ENCODE measurements at regions not wholly inside any gene's neighbourhood (a gene's known extent, or its start where the extent isn't known, plus 50 kb on each side); places are given as distances from the start of the nearest gene placed in this dataset.

GRCh38 chr10:33126742-33127141 lies 168.7 kb upstream of the ITGB1 start:
- no peak for TF ChIP-seq REST (IDR thresholded peaks at IDR 0.05; ENCODE audit: insufficient read depth in 1 of 2, low read depth in 2 of 2, low read length in 2 of 2)

GRCh38 chr10:33125522-33126517 lies 167.8 kb upstream of the ITGB1 start:
- TF ChIP-seq TAF1 (IDR thresholded peaks at IDR 0.05; ENCODE audit: borderline replicate concordance, insufficient read depth, low read length), result no peak
- peak; percentile 12 for TF ChIP-seq FOXP2 (optimal IDR thresholded peaks at IDR 0.05; ENCODE audit: borderline replicate concordance, extremely low read depth, extremely low read length, insufficient read depth)
- TF ChIP-seq SIN3A (IDR thresholded peaks at IDR 0.05; ENCODE audit: borderline replicate concordance, insufficient read depth, low read length), result no peak

- TF ChIP-seq SIN3A (IDR thresholded peaks at IDR 0.05; ENCODE audit: borderline replicate concordance, insufficient read depth, low read length) (no peak), TAF1 (IDR thresholded peaks at IDR 0.05; ENCODE audit: borderline replicate concordance, insufficient read depth, low read length) (no peak), POLR2AphosphoS5 (IDR thresholded peaks at IDR 0.05; ENCODE audit: low read depth, low read length) (no peak), FOXP2 (optimal IDR thresholded peaks at IDR 0.05; ENCODE audit: borderline replicate concordance, extremely low read depth, extremely low read length, insufficient read depth) (no peak), REST (IDR thresholded peaks at IDR 0.05; ENCODE audit: insufficient read depth in 1 of 2, low read depth in 2 of 2, low read length in 2 of 2) (no peak)
Observed at GRCh38 chr10:33125111-33125510, 167.1 kb upstream of the ITGB1 start.

GRCh38 chr10:33123680-33124079 lies 165.7 kb upstream of the ITGB1 start:
- TF ChIP-seq TAF1 (IDR thresholded peaks at IDR 0.05; ENCODE audit: borderline replicate concordance, insufficient read depth, low read length) (no peak), FOXP2 (optimal IDR thresholded peaks at IDR 0.05; ENCODE audit: borderline replicate concordance, extremely low read depth, extremely low read length, insufficient read depth) (no peak), REST (IDR thresholded peaks at IDR 0.05; ENCODE audit: insufficient read depth in 1 of 2, low read depth in 2 of 2, low read length in 2 of 2) (no peak), SIN3A (IDR thresholded peaks at IDR 0.05; ENCODE audit: borderline replicate concordance, insufficient read depth, low read length) (no peak), POLR2AphosphoS5 (IDR thresholded peaks at IDR 0.05; ENCODE audit: low read depth, low read length) (no peak)

- TF ChIP-seq REST (IDR thresholded peaks at IDR 0.05; ENCODE audit: insufficient read depth in 1 of 2, low read depth in 2 of 2, low read length in 2 of 2) (no peak), FOXP2 (optimal IDR thresholded peaks at IDR 0.05; ENCODE audit: borderline replicate concordance, extremely low read depth, extremely low read length, insufficient read depth) (no peak), SIN3A (IDR thresholded peaks at IDR 0.05; ENCODE audit: borderline replicate concordance, insufficient read depth, low read length) (no peak), POLR2AphosphoS5 (IDR thresholded peaks at IDR 0.05; ENCODE audit: low read depth, low read length) (no peak), TAF1 (IDR thresholded peaks at IDR 0.05; ENCODE audit: borderline replicate concordance, insufficient read depth, low read length) (no peak)
Observed at GRCh38 chr10:33122014-33122809, 164.2 kb upstream of the ITGB1 start.
